Fibroblast of skin of right quadriceps (primary cell): ENCODE measurements at regions not wholly inside any gene's neighbourhood (a gene's known extent, or its start where the extent isn't known, plus 50 kb on each side); places are given as distances from the start of the nearest gene placed in this dataset.

Experiments
- DNase-seq: peaks from one replicate; pipeline ENCODE4 v3.0.0-alpha.2; 2013

GRCh38 chr9:551986-552929 lies 289.2 kb upstream of the DMRT1 start:
- DNase-seq: no peak

GRCh38 chr9:555493-555892 lies 286.0 kb upstream of the DMRT1 start:
- no peak for DNase-seq

DNA sequence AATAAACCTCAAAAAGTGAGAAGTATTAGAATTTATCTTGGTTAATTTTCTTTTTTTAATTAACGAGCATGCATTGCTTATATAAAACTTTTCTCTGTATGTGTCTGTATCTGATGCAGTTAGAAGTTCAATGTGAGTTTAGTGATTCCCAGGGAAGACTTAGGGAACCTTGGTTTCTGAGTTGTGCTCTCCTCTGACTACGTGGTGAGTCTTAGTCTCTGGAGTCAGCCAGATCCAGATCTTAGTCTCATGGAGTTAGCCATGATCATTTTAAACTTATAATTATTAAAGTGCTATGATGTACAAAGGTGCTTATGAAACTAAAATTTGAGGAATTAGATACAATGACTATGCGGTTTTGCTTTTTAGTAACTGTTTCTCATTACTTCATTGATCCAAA lies 285.3 kb upstream of the DMRT1 start:
- DNase-seq: no peak

- no peak for DNase-seq
These were observed 284.8 kb upstream of the DMRT1 start for GRCh38 chr9:556675-557074.

DNA sequence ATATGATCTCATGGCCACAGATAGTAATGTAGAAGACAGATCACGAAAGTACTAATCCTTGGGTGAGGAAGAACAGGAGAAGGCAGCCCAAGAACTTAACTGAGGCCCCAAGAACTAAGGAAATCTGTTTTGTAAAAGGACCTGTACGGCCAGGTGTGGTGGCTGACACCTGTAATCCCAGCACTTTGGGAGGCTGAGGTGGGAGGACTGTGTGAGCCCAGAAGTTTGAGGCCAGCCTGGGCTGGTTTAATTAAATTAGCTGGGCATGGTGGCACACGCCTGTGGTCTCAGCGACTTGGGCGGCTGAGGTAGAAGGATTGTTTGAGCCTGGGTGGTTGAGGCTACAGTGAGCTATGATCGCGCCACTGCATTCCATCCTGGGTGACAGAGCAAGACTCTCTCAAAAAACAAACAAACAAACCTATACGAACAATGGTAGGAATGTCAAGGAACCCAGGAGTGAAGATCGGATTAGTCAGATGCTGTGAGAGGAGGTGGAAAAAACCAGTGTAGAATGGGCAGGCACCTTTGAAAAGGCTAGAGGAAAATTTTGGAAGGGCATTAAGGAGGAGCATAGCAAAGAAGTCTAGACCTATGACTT lies 283.8 kb upstream of the DMRT1 start:
- no peak for DNase-seq

DNA sequence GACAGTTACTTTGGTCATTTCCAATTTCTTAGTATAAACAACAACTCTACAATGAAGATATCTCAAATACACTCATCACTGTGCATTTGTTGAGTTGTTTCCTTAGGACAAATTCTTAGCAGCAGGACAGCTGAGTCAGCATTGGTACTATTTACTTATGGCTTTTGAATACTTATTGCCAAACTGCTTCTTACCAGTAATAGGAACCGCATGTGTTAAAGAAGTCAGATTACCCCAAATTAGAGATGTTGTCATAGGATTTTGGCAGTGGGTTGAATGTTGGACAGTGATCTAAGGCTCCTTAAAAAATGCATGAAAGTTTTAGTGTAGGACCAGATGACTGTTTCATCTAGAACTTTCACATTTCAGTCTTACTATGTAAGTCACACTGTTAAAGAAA lies 280.1 kb upstream of the DMRT1 start:
- peak; percentile 27 for DNase-seq

- DNase-seq: no peak
These were observed 278.3 kb upstream of the DMRT1 start for GRCh38 chr9:563200-563599.

GRCh38 chr9:565528-565927 lies 276.0 kb upstream of the DMRT1 start:
- DNase-seq: no peak

DNA sequence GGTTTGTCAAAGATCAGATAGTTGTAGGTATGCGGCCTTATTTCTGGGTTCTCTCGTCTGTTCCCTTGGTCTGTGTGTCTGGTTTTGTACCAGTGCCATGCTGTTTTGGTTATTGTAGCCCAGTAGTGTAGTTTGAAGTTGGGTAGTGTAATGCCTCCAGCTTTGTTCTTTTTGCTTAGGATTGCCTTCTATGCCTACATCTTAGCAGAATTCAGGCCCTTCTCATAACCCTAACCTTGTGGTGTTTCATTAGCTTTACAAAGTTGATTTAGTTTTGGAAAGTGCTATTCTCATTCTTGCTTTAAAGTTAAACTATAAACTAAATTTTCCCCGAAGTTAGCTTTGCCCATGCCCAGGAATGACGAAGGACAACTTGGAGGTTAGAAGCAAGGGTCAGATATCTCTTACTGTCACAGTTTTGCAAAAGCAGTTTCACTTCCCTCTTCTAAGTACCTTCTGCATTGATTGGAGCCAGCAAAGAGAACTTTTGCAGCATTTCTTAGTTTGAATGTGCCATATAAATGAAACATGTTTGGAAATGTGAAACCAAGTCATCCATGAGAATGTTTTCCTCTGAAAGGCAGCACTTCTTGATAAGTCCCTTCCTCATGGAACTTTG lies 274.3 kb upstream of the DMRT1 start:
- DNase-seq: no peak

GRCh38 chr9:567747-568305 lies 273.7 kb upstream of the DMRT1 start:
- DNase-seq: no peak

DNA sequence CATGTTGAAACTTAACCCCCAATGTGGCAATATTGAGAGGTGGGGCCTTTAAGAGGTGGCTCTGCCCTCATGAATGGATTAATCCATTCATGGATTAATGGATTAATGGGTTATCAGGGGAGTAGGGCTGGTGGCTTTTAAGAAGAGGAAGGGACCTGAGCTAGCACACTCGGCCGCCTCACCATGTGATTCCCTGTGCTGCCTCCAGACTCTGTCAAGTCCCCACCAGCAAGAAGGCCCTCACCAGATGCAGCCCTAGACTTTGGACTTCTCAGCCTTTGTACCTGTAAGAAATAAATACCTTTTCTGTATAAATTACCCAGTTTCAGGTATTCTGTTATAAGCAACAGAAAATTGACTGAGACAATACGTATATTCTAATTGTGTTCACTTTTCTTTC lies 272.2 kb upstream of the DMRT1 start:
- no peak for DNase-seq

DNA sequence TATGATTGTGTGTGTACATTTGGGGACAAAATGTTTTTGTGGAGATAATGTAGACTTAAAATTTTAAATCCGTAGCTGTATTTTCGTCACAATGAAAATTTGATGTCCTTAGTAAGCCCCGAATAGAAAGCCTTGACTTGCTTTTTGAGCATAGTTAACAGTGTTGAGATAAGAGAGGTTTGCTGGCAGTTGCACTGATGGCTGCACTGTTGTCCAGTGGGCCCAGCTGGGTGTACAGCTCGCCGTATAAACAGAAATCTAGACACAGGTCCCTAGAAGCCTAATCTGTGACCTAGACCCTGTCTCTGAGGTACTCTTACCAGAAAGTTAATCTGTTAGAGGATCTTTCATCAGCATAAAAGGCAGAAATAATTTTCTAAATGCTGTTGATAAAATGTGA lies 271.3 kb upstream of the DMRT1 start:
- DNase-seq: no peak

DNA sequence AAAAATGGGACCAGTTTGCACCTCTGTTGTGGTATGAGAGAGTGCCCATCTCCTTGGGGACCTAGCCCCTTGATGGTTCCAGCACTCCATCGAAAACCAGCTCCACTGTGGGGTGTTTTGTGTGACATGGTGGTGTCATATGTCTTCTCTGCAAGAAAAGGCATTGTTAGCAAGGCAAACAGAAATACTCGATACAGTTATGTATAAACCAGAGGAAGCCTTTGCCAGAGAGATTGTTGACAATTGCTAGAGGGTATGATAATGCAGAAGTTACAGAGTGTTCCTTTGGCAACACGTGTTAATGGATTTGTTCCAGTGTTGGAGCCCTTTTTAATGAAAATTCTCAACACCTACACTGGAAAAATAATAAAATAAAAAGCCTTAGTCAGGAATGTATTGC lies 270.4 kb upstream of the DMRT1 start:
- no peak for DNase-seq

GRCh38 chr9:571741-572140 lies 269.8 kb upstream of the DMRT1 start:
- no peak for DNase-seq

GRCh38 chr9:573691-574410 lies 267.6 kb upstream of the DMRT1 start:
- DNase-seq: no peak

GRCh38 chr9:575139-575538 lies 266.4 kb upstream of the DMRT1 start:
- DNase-seq: no peak

- no peak for DNase-seq
These were observed 260.7 kb upstream of the DMRT1 start for GRCh38 chr9:580652-581342.

DNA sequence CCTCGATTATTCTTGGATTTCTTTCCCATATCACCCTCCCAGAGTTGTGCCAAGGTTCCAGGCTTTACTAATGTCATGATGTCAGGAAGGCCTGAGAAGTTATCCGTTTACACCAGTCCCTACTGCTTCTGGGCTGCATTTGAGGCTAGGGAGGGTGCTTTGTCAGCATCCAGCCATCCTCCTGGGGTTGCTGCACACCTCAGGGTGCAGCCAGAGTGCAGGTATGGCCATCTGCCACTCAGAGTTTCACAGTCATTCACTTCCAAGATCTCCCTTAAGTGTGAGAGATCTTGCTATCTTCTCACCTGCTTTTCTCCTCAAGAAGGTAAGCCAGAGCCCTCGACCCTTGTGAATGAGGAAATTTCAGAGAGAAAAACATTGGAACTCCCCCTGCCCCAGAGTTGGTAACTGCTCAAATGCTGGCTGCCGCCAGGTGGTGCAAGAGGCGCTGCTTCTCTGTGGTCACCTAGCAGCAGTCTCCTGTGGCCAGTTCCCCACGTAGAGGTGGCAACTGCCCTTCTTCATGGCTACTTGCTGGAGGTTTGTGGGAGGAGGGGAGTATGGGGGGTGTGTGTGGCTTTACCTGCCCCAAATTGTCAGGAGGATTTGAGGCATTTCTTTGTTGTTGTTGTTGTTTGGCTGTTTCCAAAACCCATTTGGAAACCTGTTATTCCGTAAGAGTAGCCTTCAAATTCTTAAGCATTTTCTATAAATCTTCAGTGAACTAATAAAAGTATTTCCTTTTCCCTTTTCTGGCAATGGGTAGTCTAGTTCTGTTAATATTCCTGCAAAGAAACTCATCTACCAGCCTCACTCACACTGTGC lies 259.6 kb upstream of the DMRT1 start:
- DNase-seq: no peak

DNA sequence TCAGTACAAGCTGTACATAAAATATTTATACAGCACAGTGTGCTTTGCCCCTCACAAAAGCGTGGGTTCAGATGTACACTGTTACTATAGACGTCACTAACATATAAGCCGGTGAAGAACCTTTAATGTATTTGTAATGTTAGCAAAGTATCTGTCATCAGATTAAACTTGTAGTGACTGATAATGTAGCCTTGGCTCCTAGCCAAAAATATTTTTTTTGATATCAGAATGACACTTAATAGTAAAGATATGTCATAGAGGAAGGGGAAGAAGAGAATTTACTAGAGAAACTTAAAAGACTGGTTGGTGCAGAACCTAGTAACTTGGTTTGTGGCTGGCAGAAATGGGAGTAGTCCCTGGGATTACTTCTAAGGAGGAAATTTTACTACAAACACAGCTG lies 258.7 kb upstream of the DMRT1 start:
- no peak for DNase-seq

DNA sequence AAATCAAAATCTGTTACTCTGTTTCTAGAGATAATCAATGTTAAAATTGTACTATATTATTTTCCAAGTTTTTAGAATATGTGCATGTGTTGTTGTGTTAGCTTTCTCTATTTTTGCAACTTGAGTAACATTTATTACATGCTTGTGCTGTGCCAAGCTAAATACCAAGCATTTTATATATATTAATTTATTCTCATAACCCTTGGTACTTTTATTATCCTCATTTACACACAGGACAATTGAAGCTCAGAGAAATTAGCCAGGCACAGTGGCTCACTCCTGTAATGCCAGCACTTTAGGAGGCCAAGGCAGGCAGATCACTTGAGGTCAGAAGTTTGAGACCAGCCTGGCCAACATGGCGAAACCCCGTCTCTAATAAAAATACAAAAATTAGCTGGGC lies 254.0 kb upstream of the DMRT1 start:
- no peak for DNase-seq

GRCh38 chr9:588981-589380 lies 252.5 kb upstream of the DMRT1 start:
- no peak for DNase-seq

DNA sequence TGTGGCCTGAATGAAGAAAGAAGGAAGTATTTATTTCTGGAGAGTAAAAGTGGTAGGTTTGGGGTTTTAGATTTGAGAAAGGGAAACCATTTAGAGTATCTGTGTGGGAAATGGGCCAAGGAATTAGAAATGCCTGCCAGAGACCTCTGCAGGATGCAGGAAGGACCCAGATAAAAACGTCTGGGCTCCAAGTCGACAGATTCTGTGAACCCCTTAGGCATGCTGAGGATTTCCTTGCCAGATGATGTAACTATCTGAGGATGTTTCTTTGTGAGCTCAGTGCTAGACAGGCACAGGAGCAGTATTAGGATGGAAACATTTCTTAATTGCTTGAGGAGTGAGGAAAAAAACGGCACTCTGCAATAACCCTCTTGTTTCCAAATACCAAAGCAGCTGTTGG lies 251.8 kb upstream of the DMRT1 start:
- peak; percentile 65 for DNase-seq
